Ishikawa (cell line): ENCODE measurements at regions not wholly inside any gene's neighbourhood (a gene's known extent, or its start where the extent isn't known, plus 50 kb on each side); places are given as distances from the start of the nearest gene placed in this dataset.

Experiments
- CEBPB ChIP-seq: IDR thresholded peaks from 2 replicates; pipeline ENCODE4 v1.6.1; 2012
- CREB1 ChIP-seq: IDR thresholded peaks from 2 replicates; pipeline ENCODE4 v1.6.1; 2012; ENCODE audit warnings: low read depth
- EGR1 ChIP-seq: IDR thresholded peaks from 2 replicates; pipeline ENCODE4 v1.6.1; 2012
- EP300 ChIP-seq: IDR thresholded peaks from 2 replicates; pipeline ENCODE4 v1.6.1; 2012; ENCODE audit warnings: borderline replicate concordance
- FOXM1 ChIP-seq: IDR thresholded peaks from 2 replicates; pipeline ENCODE4 v1.6.1; 2012; ENCODE audit warnings: low read depth, borderline replicate concordance
- NFIC ChIP-seq: IDR thresholded peaks from 2 replicates; pipeline ENCODE4 v1.6.1; 2012
- RAD21 ChIP-seq: IDR thresholded peaks from 2 replicates; pipeline ENCODE4 v1.6.1; 2012; ENCODE audit warnings: low read depth
- TAF1 ChIP-seq: IDR thresholded peaks from 2 replicates; pipeline ENCODE4 v1.6.1; 2012; ENCODE audit warnings: low read depth, mild to moderate bottlenecking
- TCF12 ChIP-seq: IDR thresholded peaks from 2 replicates; pipeline ENCODE4 v1.6.1; 2012; ENCODE audit warnings: low read depth
- TEAD4 ChIP-seq: IDR thresholded peaks from 2 replicates; pipeline ENCODE4 v1.6.1; 2012
- YY1 ChIP-seq: IDR thresholded peaks from 2 replicates; pipeline ENCODE4 v1.6.1; 2012; ENCODE audit warnings: low read depth
- ZBTB7A ChIP-seq: IDR thresholded peaks from 2 replicates; pipeline ENCODE4 v1.6.1; 2012; ENCODE audit warnings: low read depth
- TF ChIP-seq, protein P1 (sequence below): IDR thresholded peaks from 2 replicates; pipeline ENCODE4 v1.6.1; 2012
- TF ChIP-seq, protein P2 (sequence below): IDR thresholded peaks from 2 replicates; pipeline ENCODE4 v1.6.1; 2012; ENCODE audit warnings: low read depth, mild to moderate bottlenecking
- TF ChIP-seq, protein P3 (sequence below): IDR thresholded peaks from 2 replicates; pipeline ENCODE4 v1.6.1; 2012

- TF ChIP-seq YY1, result no peak
- TF ChIP-seq CREB1, result no peak
- TF ChIP-seq TEAD4, result no peak
- TF ChIP-seq EGR1, result no peak
- TF ChIP-seq EP300, result no peak
- TF ChIP-seq TAF1, result no peak
- no peak for TF ChIP-seq TCF12
- no peak for TF ChIP-seq CEBPB
These were observed 262.1 kb downstream of the EIPR1 start for GRCh38 chr2:3115301-3116042.

- TF ChIP-seq TAF1, result no peak
- TF ChIP-seq, protein P1, sequence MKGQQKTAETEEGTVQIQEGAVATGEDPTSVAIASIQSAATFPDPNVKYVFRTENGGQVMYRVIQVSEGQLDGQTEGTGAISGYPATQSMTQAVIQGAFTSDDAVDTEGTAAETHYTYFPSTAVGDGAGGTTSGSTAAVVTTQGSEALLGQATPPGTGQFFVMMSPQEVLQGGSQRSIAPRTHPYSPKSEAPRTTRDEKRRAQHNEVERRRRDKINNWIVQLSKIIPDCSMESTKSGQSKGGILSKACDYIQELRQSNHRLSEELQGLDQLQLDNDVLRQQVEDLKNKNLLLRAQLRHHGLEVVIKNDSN, result no peak
- no peak for TF ChIP-seq TCF12
- TF ChIP-seq CEBPB, result no peak
- TF ChIP-seq RAD21, result no peak
- TF ChIP-seq NFIC, result no peak
- TF ChIP-seq TEAD4, result no peak
- no peak for TF ChIP-seq FOXM1
- TF ChIP-seq YY1, result no peak
These were observed 263.0 kb downstream of the EIPR1 start for GRCh38 chr2:3114406-3115185.

- TF ChIP-seq CREB1, result no peak
- TF ChIP-seq EGR1, result no peak
- TF ChIP-seq, protein P1, result no peak
- no peak for TF ChIP-seq FOXM1
- no peak for TF ChIP-seq TCF12
- no peak for TF ChIP-seq YY1
- no peak for TF ChIP-seq TEAD4
- TF ChIP-seq ZBTB7A, result no peak
These were observed 263.8 kb downstream of the EIPR1 start for GRCh38 chr2:3113769-3114168.

DNA sequence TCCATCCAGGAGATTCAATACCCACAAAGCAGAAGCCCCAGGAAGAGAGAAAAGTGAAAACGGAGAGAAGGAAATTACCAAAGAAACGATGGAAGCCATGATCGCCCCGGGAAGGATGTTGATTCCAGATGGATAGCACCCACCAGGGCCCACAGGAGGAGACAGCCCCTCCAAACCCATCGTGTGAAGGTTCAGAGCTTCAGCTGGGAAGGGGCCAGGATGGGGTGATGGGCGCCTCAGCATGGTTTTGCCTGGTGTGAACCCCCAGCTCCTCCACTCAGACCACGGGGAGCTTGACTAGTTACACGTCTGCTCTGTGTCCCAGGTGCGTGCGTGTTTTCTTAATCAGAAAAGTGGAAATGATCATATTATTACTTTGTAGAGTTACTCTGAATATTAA, 264.5 kb downstream of the EIPR1 start:
- TF ChIP-seq, protein P1, result no peak
- TF ChIP-seq, protein P2, sequence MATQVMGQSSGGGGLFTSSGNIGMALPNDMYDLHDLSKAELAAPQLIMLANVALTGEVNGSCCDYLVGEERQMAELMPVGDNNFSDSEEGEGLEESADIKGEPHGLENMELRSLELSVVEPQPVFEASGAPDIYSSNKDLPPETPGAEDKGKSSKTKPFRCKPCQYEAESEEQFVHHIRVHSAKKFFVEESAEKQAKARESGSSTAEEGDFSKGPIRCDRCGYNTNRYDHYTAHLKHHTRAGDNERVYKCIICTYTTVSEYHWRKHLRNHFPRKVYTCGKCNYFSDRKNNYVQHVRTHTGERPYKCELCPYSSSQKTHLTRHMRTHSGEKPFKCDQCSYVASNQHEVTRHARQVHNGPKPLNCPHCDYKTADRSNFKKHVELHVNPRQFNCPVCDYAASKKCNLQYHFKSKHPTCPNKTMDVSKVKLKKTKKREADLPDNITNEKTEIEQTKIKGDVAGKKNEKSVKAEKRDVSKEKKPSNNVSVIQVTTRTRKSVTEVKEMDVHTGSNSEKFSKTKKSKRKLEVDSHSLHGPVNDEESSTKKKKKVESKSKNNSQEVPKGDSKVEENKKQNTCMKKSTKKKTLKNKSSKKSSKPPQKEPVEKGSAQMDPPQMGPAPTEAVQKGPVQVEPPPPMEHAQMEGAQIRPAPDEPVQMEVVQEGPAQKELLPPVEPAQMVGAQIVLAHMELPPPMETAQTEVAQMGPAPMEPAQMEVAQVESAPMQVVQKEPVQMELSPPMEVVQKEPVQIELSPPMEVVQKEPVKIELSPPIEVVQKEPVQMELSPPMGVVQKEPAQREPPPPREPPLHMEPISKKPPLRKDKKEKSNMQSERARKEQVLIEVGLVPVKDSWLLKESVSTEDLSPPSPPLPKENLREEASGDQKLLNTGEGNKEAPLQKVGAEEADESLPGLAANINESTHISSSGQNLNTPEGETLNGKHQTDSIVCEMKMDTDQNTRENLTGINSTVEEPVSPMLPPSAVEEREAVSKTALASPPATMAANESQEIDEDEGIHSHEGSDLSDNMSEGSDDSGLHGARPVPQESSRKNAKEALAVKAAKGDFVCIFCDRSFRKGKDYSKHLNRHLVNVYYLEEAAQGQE, result no peak
- TF ChIP-seq ZBTB7A (no peak), CEBPB (no peak), TEAD4 (no peak), RAD21 (no peak), EGR1 (no peak), TCF12 (no peak), FOXM1 (no peak), CREB1 (no peak), TAF1 (no peak), EP300 (no peak), NFIC (no peak), YY1 (no peak)
- TF ChIP-seq, protein P3, sequence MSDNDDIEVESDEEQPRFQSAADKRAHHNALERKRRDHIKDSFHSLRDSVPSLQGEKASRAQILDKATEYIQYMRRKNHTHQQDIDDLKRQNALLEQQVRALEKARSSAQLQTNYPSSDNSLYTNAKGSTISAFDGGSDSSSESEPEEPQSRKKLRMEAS, result no peak

DNA sequence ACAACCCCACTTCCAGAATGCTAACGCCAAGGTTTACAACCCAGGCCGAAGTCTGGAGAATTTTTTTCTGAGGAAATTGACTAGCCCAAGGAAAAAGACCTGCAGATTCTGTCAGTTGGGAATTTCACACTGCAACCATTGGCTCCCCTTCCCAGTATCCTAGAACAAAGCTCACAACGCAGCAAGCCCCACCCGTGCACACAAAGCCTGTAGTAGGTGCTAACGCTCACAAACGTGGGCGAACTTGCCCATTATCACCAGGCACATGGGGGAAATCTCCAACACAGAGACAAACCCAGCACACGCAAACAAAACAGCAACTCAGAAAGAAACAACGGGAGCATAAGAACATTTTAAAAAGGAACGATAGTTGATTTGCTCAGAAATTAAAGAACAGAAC, 265.1 kb downstream of the EIPR1 start:
- no peak for TF ChIP-seq NFIC
- no peak for TF ChIP-seq RAD21
- TF ChIP-seq ZBTB7A, result no peak
- no peak for TF ChIP-seq CEBPB
- TF ChIP-seq FOXM1, result no peak
- TF ChIP-seq EGR1, result no peak
- TF ChIP-seq, protein P1, result no peak
- no peak for TF ChIP-seq CREB1
- no peak for TF ChIP-seq TAF1
- no peak for TF ChIP-seq TCF12
- TF ChIP-seq, protein P3, result no peak
- TF ChIP-seq YY1, result no peak
- TF ChIP-seq, protein P2, result no peak
- no peak for TF ChIP-seq EP300
- TF ChIP-seq TEAD4, result no peak
